ENCODE measurements at regions not wholly inside any gene's neighbourhood (a gene's known extent, or its start where the extent isn't known, plus 50 kb on each side); places are given as distances from the start of the nearest gene placed in this dataset.

DNA sequence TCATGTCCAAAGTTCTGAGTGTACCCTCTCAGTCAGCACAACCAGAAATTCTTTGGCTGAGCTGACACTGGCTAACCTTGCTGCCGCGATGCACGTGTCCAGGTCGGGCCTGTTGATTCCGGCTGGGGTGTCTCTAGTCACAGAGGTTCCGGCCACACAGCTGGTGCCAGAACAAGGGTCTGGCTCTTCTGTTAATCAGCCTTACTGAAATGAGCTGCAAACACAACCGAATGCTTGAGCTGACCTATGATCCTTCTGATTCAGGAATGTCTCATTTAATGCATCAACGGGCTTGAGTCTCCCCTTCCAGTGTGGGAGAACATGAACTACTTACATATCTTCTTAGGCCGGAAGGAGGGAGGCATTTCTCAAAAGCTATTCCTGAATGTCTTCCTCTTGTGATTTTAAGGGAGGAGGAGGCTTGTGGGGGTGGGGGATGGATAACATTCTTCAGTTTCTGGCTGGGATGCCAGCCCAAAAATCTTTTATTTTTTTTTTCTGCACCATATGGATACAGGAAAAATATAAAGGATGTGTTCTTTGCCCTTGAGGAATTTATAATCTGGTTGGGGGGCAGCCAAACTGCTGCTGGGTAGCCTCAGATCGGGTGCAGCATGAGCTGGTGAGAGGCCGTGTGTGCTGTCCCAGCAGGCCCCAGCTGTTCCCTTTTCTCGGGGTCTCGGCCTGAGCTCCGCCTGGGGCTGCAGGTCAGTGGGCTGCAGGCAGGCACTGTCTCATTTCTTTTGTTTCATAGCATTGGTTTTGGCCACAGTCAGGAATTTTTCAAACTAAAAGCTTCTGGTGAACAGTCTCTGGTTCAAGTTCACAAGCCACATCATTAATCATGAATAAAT is 319.1 kb upstream of the TBL1XR1 start:
- no peak for DNase-seq

DNA sequence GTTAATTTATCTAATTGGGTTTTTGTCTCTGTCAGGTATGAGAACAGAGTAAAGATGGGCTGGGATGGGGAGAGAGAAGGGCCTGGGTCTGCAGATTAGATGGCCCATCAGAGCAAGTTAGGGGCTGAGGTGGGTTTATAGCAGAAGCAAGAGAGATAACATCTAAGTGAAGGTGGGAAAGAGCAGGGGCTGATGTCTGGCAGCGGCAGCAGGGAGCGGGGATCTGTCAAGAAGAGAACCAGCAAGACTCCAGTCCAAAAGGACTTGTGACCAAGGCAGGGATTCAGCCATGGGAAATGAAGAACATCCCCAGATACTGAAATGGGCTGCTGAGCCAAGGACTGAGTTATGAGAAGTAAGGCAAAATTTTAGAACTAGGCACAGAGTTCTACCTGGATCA is 320.6 kb upstream of the TBL1XR1 start:
- DNase-seq: no peak

DNA sequence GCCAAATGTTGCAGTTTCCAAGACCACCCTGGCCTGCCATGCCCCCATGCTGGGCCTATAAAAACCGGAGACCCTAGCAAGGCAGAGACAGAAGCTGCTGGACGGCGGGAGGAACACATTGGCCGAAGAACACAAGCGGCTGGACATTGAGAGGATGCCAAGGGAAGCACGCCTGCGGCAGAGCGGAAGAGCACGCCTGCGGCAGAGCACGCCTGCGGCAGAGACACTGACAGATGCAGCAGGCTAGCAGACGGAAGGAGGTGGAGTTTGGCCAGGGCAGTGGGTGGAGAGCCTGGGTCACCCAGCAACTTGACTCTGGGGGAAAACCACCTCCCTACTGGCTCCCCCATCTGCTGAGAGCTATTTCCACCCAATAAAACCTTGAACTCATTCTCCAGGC is 322.3 kb upstream of the TBL1XR1 start:
- no peak for DNase-seq

DNA sequence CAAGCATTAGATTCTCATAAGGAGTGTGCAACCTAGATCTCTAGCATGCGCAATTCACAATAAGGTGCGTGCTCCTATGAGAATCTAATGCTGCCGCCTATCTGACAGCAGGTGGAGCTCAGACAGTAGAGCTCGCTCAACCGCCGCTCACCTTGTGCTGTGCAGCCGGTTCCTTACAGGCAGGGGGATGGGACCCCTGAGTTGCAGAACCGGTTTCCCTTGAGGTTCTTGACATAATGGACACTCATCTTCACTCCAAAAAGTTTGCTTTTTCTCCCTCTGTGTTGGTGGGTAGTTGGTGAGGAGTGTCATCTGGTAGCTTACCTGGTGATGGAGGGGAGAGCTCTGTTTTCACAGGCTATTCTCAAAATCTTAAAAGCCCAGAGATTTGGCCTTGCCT is 324.0 kb upstream of the TBL1XR1 start:
- no peak for DNase-seq

DNA sequence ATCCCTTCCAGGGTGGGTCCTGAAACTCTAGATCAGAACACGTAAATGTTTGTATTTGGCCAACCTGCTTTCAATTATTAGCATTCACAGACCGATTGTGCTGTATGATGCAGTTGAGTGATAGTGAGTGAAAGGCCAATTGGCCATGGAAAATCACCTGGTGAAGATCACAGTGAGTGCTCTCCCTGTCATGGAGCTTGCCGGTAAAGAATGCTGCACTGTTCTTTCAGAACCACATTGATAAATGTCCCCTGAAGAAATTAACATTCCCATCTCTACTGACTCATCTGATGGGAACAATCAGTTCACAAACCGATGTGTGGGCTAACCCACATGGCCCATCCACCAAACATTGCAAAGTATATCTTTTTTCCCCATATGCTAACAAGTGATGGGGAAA is 324.8 kb upstream of the TBL1XR1 start:
- no peak for DNase-seq

DNA sequence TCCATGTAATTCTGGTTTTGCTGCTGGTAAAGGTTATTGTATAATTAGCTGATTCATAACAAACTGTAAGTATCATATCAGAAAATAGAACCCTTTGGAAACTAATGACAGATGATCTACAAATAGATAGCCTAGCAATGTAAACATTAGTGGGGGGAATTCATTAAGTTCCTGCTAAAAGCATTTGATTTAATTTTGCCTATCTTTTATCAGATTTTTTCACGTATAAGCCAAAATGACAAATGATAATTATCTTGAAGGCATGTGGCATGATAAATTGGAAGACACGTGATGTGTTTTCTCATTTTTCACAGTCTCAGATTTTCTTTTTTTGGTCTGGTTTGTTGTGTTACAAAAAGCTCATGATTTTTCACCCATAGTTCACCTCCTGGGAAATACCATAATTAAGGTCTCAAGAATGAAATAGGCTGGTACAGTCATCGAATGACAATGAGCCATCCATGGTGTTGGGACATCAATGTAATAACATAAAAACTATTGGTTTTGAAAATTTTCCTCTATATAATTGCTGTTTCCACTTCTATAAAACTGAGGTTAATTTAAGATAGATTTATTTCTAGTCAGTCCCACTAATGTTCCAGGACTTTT is 325.9 kb upstream of the TBL1XR1 start:
- no peak for DNase-seq

DNA sequence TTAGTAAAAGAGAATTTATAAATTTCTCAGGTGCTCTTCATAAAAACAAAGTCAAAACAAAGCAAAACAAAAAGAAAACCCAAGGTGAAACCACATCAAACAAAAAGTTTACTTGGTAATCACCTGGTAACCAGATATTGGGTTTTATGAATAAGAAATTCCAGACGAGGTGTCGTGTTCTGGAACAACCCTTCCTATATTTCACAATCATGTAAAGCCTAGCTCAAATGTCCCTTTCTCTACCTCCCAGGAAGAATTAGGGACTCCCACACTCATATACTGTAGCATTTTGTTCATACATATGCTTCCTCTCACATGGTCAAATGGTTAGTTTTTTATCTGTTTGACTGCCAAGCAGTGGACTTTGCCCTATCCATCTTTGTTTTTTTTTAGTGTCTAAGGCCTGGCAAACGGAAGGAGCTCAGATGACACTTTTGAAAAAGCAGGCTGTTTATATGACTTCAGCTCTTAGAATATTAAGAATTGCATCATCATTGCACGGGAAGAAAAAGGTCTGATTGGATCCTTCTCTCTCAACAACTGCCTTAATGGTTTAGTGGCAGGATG is 326.7 kb upstream of the TBL1XR1 start:
- no peak for DNase-seq

DNA sequence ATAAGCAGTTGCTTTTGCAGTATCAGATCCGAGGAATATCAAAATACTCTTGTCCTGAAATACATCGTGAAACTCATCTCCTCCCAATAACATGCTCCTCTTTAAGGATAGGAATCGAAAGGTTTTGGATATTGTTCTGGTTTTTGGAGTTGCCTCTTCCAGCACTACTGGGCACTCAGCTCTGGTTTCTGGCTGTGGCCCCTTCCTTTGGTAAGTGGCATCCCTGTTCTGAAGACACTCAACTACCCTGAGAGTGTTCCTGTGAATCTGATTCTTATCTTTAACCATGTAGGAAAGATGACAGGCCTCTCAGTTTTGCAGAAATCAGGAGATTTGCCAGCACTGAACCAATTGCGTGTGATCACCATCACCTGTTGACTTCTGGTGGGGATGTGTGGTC is 327.5 kb upstream of the TBL1XR1 start:
- no peak for DNase-seq

DNA sequence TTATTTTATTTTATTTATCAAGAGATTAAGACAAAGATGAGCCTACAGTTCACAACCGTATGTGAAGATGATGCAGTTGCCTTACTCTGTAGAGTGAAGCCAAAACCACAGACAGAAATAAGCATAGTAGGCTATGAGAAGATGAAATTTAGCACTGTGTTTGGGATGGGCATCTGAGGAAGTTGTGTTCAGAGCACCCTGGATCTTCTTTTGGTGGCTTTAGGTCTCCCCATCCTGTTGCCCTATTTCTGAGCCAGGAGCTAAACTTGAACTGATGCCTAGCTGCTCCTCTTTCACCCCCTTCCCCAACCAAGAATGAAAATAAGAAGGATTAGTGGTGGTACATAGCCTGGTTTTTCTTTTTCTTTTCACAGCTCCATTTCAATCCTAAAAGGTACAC is 328.1 kb upstream of the TBL1XR1 start:
- no peak for DNase-seq

DNA sequence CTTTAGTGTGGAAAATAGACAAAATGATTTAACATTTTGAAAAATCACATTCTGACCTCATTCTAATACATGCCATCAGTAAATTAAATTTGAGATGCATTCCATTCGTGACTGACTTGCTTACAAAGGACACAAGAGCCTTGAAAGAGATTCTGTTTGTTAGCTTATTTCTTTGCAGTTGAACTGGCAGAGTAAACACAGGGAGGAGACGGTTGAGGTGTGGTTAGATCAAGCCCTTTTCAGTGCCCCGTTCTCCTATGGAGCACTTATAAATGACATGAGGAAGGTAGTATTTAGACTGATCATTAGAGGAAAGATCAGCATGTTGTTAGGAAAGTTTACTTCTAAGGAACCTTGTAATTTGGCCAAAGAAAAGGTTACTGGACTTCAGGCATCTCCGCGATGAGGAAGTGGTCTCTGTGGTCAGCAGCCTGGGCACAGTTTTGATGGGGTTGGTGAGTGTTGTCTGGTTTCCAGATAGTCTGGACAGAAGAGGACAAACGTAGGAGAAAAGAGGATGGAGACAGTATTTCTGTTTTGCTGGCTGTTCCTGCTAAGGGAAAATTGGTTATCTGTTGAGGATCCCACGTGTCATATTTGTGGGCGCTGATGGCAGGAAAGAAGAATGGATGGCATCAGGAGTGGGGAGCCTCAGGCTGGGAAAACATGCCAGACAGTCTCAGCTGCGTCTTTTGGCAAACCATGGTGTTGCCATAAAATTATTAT is 328.9 kb upstream of the TBL1XR1 start:
- DNase-seq: no peak

DNA sequence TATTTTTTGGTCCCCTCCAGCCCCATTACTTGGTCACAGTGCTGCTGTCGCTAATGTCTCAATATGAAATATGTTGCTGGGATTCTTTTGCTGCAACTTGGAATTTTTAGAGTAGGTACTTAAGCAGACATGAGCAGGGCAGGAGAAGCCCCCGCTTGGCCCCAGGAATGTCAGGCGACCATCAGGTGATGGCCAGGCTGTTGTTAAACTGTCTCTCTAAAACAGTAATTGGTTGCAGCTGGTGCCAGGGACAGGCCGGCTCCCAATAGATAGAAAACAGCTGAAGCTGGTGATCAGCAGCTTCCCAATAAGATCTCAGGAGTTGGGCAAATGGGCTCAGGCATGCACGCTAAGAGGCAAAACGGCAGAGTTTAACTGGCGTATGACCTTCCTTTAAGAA is 329.9 kb upstream of the TBL1XR1 start:
- no peak for DNase-seq

DNA sequence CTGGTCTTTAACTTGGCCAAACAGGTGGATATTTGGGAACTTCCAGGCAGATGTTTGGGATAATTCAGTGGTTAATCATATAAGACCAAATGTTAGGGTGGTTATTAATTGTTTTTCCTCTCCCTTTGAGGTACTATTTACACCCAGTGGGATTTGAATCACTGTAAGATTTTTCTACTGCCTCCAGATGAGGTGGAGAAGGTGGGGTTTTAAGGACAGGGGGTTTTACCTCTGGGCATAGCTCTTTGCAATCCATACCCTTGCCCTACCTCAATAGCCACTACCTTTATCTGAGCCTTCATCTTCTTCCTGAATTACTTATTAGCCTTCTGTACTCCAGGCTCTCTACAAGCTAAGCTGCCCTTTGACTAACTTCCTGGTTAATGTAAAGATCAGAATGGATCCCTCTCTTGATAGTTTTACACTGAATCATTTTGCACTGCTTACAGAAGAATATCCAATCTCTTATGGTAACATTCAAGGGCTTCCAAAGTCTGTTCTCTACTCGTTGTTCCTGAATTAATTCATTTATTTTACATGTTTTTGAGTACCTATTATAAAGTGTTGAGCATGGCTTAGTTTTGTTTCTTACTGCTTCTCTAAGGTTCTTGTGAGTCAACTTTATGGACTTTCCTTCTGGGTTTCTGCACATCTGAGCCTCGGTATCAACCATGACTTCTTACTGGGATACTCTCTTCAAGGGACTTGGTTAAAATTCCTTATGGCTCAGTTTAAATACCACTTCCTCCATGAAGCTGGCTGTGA is 331.2 kb upstream of the TBL1XR1 start:
- DNase-seq: no peak

DNA sequence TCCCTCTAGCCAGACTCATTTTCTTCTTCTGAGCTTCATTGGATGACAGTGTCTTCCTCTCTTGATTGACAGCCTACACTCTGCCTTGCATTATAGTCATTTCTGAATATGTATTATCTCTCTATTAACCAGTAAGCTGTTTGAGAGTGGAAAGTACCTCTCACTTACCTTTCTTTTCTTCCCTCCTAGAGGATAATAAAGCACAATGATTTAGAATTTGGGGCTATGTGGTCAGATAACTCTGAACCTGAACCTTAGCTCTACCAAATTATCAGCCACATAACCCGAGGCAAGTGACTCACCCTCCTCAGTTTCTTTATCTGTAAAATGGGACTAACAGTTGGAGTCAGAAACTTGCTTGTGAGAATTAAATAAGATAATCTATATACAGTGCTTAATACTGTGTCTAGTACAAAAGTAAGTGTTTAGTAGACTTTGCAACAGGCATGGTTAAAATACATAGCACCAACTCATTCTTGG is 331.8 kb upstream of the TBL1XR1 start:
- no peak for DNase-seq

DNA sequence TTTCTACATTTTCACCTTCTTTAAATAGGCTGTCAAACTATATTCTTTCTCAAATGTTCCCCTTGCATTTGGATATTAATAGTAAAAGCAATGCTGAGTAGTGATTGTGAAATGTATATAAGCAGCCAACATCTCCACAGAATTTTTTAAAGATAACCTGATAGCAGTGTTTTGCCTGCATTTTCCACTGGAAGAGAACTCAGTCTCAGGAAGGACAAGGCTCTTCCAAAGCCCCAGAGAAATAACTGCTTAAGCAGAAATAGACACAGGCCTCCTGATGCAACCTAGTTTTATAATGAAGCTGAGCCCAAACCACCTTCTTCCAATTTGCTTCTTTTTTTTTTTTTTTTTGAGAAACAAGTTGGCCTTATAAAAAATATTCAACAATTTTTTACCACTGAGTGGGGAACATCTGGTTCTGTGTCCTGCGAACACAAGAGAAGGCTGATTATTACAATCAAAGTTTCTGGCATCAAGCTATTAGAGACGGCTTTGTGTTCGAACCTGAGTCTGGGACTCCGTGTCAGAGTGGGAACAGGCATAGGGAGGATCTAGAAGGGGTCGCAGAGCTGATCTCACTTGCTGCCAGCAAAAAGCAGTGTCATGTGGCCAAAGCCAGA is 332.5 kb upstream of the TBL1XR1 start:
- DNase-seq: no peak

DNA sequence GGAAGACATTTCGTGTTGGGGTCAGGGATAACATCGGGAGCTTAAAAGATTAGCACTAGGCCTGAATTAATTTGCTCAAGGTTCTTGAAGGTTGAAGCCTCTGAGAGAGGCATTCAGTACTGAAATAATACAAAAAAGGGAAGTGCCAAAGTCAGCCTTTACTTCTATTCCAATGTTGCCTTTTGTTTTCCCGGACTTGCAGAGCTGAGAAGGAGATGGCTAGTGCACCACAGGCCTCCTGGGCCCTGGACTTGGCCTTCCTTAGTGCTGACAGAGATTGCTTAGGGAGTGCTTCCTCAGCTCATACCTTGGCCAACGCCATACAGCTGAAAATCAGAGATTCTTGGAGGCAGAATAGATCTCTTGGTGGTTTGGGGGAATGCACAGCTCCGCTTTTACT is 333.6 kb upstream of the TBL1XR1 start:
- no peak for DNase-seq

DNA sequence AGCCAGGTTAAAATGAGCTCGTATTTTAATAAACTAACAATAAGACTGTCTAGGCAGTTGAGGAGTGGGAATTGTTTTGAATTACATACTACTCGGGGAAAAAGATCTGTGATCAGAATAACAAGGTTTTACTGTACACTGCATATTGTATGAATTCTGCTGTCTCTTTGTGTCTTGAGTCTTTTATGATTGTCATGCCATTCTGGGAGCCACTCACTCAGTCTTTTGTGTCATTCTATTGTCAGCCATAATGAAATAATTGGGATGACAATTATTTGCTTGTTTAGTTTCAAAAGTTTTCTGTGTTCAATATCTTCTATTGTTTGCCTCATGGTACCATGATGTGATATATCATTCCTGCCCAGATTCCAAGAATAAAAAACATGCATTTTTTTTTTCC is 339.6 kb upstream of the TBL1XR1 start:
- DNase-seq: no peak

DNA sequence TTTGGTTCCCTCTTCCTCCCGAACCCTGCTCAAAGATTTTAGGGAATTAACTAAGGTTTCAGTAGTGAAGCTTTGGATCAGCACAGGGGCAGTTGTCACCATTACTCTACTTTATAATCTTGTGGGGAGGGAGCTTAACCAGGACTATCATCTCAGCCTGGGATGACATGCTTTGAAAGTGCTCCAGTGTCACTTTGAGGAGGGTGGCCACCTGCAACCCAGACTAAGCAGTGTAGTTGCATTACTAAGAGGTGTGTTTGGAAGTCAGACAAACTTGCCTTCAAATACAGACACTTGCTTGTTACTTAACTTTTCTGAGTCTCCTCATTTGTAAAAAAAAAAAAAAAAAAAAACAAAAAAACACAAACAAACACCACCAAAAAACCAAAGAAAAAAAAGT is 340.3 kb upstream of the TBL1XR1 start:
- no peak for DNase-seq

DNA sequence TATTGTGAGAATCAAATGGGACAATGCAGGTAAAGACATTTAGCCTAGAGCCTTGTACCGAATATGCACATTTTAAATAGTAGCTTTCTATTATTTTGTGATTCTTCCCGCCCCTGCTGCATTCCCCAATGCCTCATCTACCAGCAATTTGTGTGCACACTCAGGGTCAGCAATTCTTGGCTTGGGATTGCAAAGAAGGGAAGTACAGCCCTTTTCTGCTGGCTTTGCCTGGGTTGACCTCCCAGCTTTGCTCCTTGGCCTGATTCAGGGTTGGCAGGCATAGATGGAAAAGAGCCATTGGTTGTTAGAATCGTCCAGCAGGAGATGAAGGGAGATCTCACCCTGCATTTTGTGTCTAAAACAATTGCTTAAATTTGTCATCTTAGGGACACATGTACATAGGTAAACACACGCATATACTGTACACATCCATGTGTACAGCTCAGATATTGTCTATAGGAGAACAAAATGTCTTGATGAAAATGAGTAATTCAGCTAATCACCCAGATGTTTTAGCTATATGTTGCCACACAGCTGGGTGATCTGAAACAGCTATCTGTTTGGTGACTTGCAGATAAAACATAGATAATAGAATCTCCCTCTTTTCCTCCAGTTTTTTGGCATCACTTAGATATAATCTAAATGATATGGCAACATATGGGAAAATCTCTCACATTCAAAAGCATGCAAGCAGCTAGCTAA is 340.9 kb upstream of the TBL1XR1 start:
- DNase-seq: no peak

DNA sequence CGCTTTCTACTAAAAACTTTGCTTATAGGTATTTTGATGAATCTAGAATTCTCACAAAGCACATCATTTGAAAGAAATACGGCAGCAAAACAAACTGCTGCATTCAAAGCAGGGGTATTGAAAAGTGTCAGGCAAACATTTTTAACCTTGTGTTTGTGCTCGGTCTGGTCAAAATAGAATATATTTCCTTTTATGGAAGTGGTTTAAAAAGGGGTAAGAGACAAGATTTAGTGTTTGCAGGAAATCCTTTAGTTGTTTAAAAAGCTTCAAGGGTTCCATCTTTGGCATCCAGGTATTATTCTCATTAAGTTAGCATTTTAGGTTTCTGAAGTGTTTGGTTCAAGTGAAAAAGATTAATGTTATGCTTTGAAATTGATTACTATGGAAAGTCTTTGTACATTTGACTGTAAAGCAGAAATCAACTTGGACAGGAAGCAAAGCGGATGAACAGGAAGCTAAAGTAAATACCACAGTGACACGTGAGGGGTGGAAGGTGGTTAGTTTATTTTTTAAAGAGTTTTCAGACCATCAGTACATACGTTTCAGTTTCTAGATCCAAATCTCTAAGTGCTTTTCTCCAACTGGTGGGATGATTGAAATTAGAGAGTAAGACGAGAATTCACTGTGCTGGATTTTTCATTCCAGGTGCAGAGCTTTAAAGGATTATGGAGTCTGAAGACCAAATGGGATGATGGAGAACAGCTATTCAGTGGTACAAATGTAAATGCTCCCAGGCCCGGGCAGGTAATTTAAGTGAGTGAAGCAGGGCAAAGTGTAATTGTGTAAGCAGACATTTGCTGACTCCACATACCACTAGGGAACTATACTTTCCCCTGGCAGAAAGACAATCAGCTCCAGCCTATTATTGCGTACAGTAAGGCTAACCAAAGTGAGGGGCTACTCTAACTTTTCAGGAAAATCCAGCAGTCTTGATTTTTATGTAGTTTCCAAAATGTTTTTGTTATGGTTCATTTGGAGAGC is 341.8 kb upstream of the TBL1XR1 start:
- no peak for DNase-seq

DNA sequence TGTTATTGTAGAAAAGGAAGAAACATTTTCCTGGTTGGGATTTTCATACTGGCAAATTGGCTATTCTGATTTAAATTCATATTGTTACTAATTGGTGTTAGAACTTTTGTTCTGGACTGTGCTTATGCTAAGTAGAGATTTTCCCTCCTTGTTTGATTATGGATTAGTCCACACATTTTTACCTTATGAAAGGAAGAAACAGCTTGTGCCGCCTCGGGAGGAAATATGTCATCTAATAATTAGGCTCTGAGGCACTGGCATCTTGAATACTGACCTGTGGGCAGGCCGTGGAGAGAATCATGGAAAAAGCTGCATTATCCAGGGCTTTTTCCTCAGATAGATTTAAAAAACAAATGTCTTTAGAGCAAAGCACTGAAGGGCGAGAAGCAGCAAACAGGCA is 344.3 kb upstream of the TBL1XR1 start:
- no peak for DNase-seq
